Endothelial cell of umbilical vein (primary cell): ENCODE measurements at regions not wholly inside any gene's neighbourhood (a gene's known extent, or its start where the extent isn't known, plus 50 kb on each side); places are given as distances from the start of the nearest gene placed in this dataset.

ENCODE experiments used
- BruUV-seq: library from RNA; stranded (reverse); fragments of 400-500 nt; replicated peaks from 2 replicates; lab custom pipeline; 2021; lab: Mats Ljungman, UMichigan
- CTCF ChIA-PET: fragments of 300-600, 350-600 bp; sonication (Branson Sonifier 250); formaldehyde crosslinking; loops from one replicate; lab custom pipeline; 2021; ENCODE audit warnings: antibody characterized with exemption, inconsistent platforms; lab: Charles Lee
- POLR2A ChIA-PET: fragments of 300-600, 350-600 bp; sonication (Branson Sonifier 250); formaldehyde crosslinking; loops from one replicate; lab custom pipeline; 2021; ENCODE audit warnings: antibody characterized with exemption, inconsistent platforms; lab: Charles Lee
- DNase-seq: peaks from one replicate; pipeline ENCODE4 v3.0.0-alpha.2; 2011; ENCODE audit warnings: low read depth, low spot score
- FAIRE-seq: peaks from 2 replicates; lab custom pipeline; 2011; peaks lifted over from hg19 to GRCh38; lab: Jason Lieb, UNC
- H2AFZ ChIP-seq: 2 replicates; pipeline ENCODE4 v1.6.0; 2012; ENCODE audit warnings: low read depth, low read length, control low read depth, inconsistent platforms
- H3K27ac ChIP-seq: 2 replicates; pipeline ENCODE4 v1.5.1; 2011; ENCODE audit warnings: low read depth, mild to moderate bottlenecking, control low read depth, low read length, moderate library complexity; ENCODE audit not compliant: insufficient read depth
- H3K27me3 ChIP-seq, 2 experiments: 2 replicates each; pipeline versions ENCODE4 v1.6.0 to v1.6.1; 2011; ENCODE audit warnings: low read length in 2 of 2, mixed read lengths in 1 of 2; ENCODE audit not compliant: control insufficient read depth in 2 of 2, insufficient read depth in 2 of 2
- H3K36me3 ChIP-seq, 2 experiments: 2 replicates in 1 of 2; 3 replicates in 1 of 2; pipeline ENCODE4 v1.5.1; 2011; ENCODE audit warnings: low read length in 2 of 2, mild to moderate bottlenecking in 1 of 2, moderate library complexity in 1 of 2; ENCODE audit not compliant: control insufficient read depth in 2 of 2, insufficient read depth in 2 of 2; ENCODE audit errors: extremely low read depth in 1 of 2
- H3K4me1 ChIP-seq: 3 replicates; pipeline ENCODE4 v1.5.1; 2011; ENCODE audit warnings: mild to moderate bottlenecking, low read length; ENCODE audit not compliant: control insufficient read depth, insufficient read depth; ENCODE audit errors: extremely low read depth
- H3K4me2 ChIP-seq: 2 replicates; pipeline ENCODE4 v1.6.1; 2011; ENCODE audit warnings: low read length, control low read depth, mixed read lengths; ENCODE audit not compliant: insufficient read depth
- H3K4me3 ChIP-seq, 3 experiments: fragments of 200-600 bp in 1 of 3; sonication (generic), shearing (Covaris generic) in 1 of 3; replicated peaks in 1 of 3; 2 replicates each; pipeline ENCODE4 v1.5.1; 2011 to 2016; ENCODE audit warnings: control low read depth in 3 of 3, low read length in 3 of 3, mild to moderate bottlenecking in 2 of 3, inconsistent platforms in 1 of 3, low read depth in 1 of 3, moderate library complexity in 1 of 3; ENCODE audit not compliant: insufficient read depth in 1 of 3
- H3K79me2 ChIP-seq: 2 replicates; pipeline ENCODE4 v1.6.0; 2012; ENCODE audit warnings: low read length, inconsistent platforms; ENCODE audit not compliant: control insufficient read depth, insufficient read depth
- H3K9ac ChIP-seq: replicated peaks from 2 replicates; pipeline ENCODE3; 2011; ENCODE audit warnings: low read length, control low read depth; ENCODE audit not compliant: insufficient read depth; ENCODE audit errors: extremely low read depth
- H3K9me1 ChIP-seq: replicated peaks from 3 replicates; pipeline ENCODE4 v1.6.0; 2011; ENCODE audit warnings: mild to moderate bottlenecking, low read length; ENCODE audit not compliant: control insufficient read depth, insufficient read depth; ENCODE audit errors: extremely low read depth
- H3K9me3 ChIP-seq: replicated peaks from 2 replicates; pipeline ENCODE4 v1.5.1; 2012; ENCODE audit warnings: low read length, inconsistent platforms; ENCODE audit not compliant: control insufficient read depth, insufficient read depth
- H4K20me1 ChIP-seq: replicated peaks from 2 replicates; pipeline ENCODE3; 2011; ENCODE audit warnings: mild to moderate bottlenecking, low read length; ENCODE audit not compliant: control insufficient read depth, insufficient read depth; ENCODE audit errors: extremely low read depth
- CTCF ChIP-seq, 2 donors: IDR thresholded peaks; 1 replicate in 1 of 2; 2 replicates in 1 of 2; pipeline ENCODE4 v1.5.1; 2011; ENCODE audit warnings: low read length in 2 of 2, mild to moderate bottlenecking in 2 of 2, moderate library complexity in 2 of 2, control low read depth in 1 of 2, inconsistent platforms in 1 of 2, low read depth in 1 of 2; ENCODE audit not compliant: insufficient read depth in 1 of 2; ENCODE audit errors: extremely low read depth in 1 of 2
- EZH2 ChIP-seq: IDR thresholded peaks from 2 replicates; pipeline ENCODE4 v1.6.1; 2012; ENCODE audit warnings: borderline replicate concordance, low read depth, mild to moderate bottlenecking, moderate library complexity, low read length, inconsistent platforms; ENCODE audit not compliant: severe bottlenecking
- FOS ChIP-seq: IDR thresholded peaks from 2 replicates; pipeline ENCODE4 v1.6.1; 2011; ENCODE audit warnings: mild to moderate bottlenecking, low read length, moderate library complexity, borderline replicate concordance; ENCODE audit not compliant: insufficient read depth
- GATA2 ChIP-seq: IDR thresholded peaks from 2 replicates; pipeline ENCODE4 v1.7.0; 2011; ENCODE audit warnings: low read depth, mild to moderate bottlenecking, moderate library complexity, mixed read lengths, low read length; ENCODE audit not compliant: insufficient read length, insufficient read depth
- JUN ChIP-seq: IDR thresholded peaks from 2 replicates; pipeline ENCODE4 v1.6.1; 2011; ENCODE audit warnings: borderline replicate concordance, low read depth; ENCODE audit not compliant: insufficient read length, insufficient read depth
- MYC ChIP-seq: IDR thresholded peaks from one replicate; pipeline ENCODE4 v1.6.1; 2011; ENCODE audit warnings: mild to moderate bottlenecking, low read depth, low read length
- POLR2A ChIP-seq: IDR thresholded peaks from 2 replicates; pipeline ENCODE4 v1.6.1; 2012; ENCODE audit warnings: low read depth, mild to moderate bottlenecking, control low read depth, low read length
- POLR2AphosphoS5 ChIP-seq: IDR thresholded peaks from 2 replicates; pipeline ENCODE4 v1.6.1; 2012; ENCODE audit warnings: low read depth, mild to moderate bottlenecking, control low read depth, low read length, moderate library complexity; ENCODE audit not compliant: insufficient read depth
- dilution Hi-C: fragments of 300-500 bp; cut with MboI; formaldehyde crosslinking; loops from one replicate; pipeline ENCODE4 v1.15.0; 2019; ENCODE audit warnings: low sequenced_read_pairs; ENCODE audit not compliant: extremely low pct_ligation_motif_present
- intact Hi-C: fragments of 100-400 bp; cut with micrococcal nuclease; formaldehyde crosslinking; loops from one replicate; pipeline ENCODE4 v1.10.0; 2022
- TF ChIP-seq, protein P1 (sequence below): IDR thresholded peaks from 2 replicates; pipeline ENCODE4 v1.6.1; 2011; ENCODE audit not compliant: insufficient read depth, insufficient read length

GRCh38 chr10:11682267-11682683, 59.9 kb upstream of the ECHDC3 start:
- H3K79me2 ChIP-seq, result no peaks in the 10 kb centered on the region
- H3K4me3 ChIP-seq, result no peak overlapping the region
- dilution Hi-C loops, result no loop called here
- peaks cover 43% of the 10 kb centered on the region for H3K4me1 ChIP-seq
- BruUV-seq, result no TSS peak
- ChIA-PET POLR2A (no interaction called here), CTCF (interaction anchor here (1.3 kb wide), 1 partner anchor 8 kb away, joined by 3 read pairs; no protein-coding TSS in a partner anchor)
- no peak overlapping the region for H3K9ac ChIP-seq
- no peaks in the 10 kb centered on the region for H3K36me3 ChIP-seq
- TF ChIP-seq JUN (no peak), POLR2A (no peak), FOS (no peak), CTCF (IDR thresholded peaks at IDR 0.05; ENCODE audit: extremely low read depth in 1 of 2, insufficient read depth in 1 of 2, low read depth in 1 of 2, low read length in 2 of 2) (no peak), EZH2 (no peak), MYC (no peak), POLR2AphosphoS5 (no peak), GATA2 (no peak)
- TF ChIP-seq, protein P1, sequence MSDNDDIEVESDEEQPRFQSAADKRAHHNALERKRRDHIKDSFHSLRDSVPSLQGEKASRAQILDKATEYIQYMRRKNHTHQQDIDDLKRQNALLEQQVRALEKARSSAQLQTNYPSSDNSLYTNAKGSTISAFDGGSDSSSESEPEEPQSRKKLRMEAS, result no peak
- no peak overlapping the region for H3K27ac ChIP-seq
- H3K27me3 ChIP-seq, result no peaks in the 10 kb centered on the region
- H3K9me1 ChIP-seq, result no peaks in the 10 kb centered on the region
- no peak overlapping the region for H3K4me2 ChIP-seq
- intact Hi-C loops, result no loop called here
- no peak for DNase-seq
- H3K9me3 ChIP-seq, result no peaks in the 10 kb centered on the region
- no peak for FAIRE-seq
- H2AFZ ChIP-seq, result no peak overlapping the region
- no peaks in the 10 kb centered on the region for H4K20me1 ChIP-seq
